H1 (cell line): ENCODE measurements at regions not wholly inside any gene's neighbourhood (a gene's known extent, or its start where the extent isn't known, plus 50 kb on each side); places are given as distances from the start of the nearest gene placed in this dataset.
"Not testable (repeated sequence)": the region's sequence is repeated elsewhere in the genome, so short reads cannot be mapped to it uniquely, and the experiment has no call there.

ENCODE experiments used
- CTCF ChIA-PET: fragments of 300-600 bp; sonication (Branson Sonifier 250); formaldehyde crosslinking; loops from one replicate; lab custom pipeline; 2021; ENCODE audit not compliant: partially characterized antibody; lab: Charles Lee
- POLR2A ChIA-PET: fragments of 300-600 bp; sonication (Branson Sonifier 250); formaldehyde crosslinking; loops from one replicate; lab custom pipeline; 2021; ENCODE audit warnings: inconsistent platforms; ENCODE audit not compliant: partially characterized antibody; lab: Charles Lee
- DNase-seq, 2 experiments: peaks; one replicate each; pipeline versions ENCODE4 v3.0.0 to v3.0.0-alpha.2; 2010 to 2022; ENCODE audit warnings: low spot score in 2 of 2, low read depth in 1 of 2, mixed read lengths in 1 of 2
- FAIRE-seq: peaks from 2 replicates; lab custom pipeline; 2011; peaks lifted over from hg19 to GRCh38; lab: Jason Lieb, UNC
- H2AFZ ChIP-seq: 2 replicates; pipeline ENCODE4 v1.8.1; 2012; ENCODE audit warnings: low read length, inconsistent platforms
- H2AK5ac ChIP-seq: 2 replicates; pipeline ENCODE4 v1.6.1; 2013; ENCODE audit warnings: low read depth, low read length
- H2BK120ac ChIP-seq: replicated peaks from 2 replicates; pipeline ENCODE3; 2013; ENCODE audit warnings: low read depth, low read length, inconsistent platforms
- H2BK12ac ChIP-seq: 2 replicates; pipeline ENCODE4 v1.6.1; 2013; ENCODE audit warnings: low read depth, low read length
- H2BK15ac ChIP-seq: 2 replicates; pipeline ENCODE4 v1.6.1; 2013; ENCODE audit warnings: low read length
- H2BK20ac ChIP-seq: 2 replicates; pipeline ENCODE4 v1.6.1; 2013; ENCODE audit warnings: low read length
- H2BK5ac ChIP-seq: 2 replicates; pipeline ENCODE4 v1.6.1; 2013; ENCODE audit warnings: low read depth, low read length
- H3K14ac ChIP-seq: 2 replicates; pipeline ENCODE4 v1.6.1; 2013; ENCODE audit warnings: inconsistent platforms; ENCODE audit not compliant: insufficient read length
- H3K18ac ChIP-seq: 2 replicates; pipeline ENCODE4 v1.6.1; 2013; ENCODE audit warnings: low read length; ENCODE audit errors: extremely low read depth
- H3K23ac ChIP-seq: 2 replicates; pipeline ENCODE4 v1.6.1; 2013; ENCODE audit warnings: inconsistent platforms; ENCODE audit not compliant: insufficient read length
- H3K23me2 ChIP-seq: 2 replicates; pipeline ENCODE4 v1.6.1; 2013; ENCODE audit warnings: low read depth, low read length
- H3K27ac ChIP-seq: 2 replicates; pipeline ENCODE4 v1.6.1; 2011; ENCODE audit warnings: low read depth, low read length, inconsistent platforms
- H3K27me3 ChIP-seq, 4 experiments: replicated peaks in 1 of 4; 1 replicate in 1 of 4; 2 replicates in 3 of 4; pipeline versions ENCODE4 v1.6.1 to v1.8.1; 2011 to 2013; ENCODE audit warnings: low read length in 3 of 4, mild to moderate bottlenecking in 3 of 4, inconsistent platforms in 2 of 4, mixed read lengths in 2 of 4, moderate library complexity in 1 of 4; ENCODE audit not compliant: control insufficient read depth in 3 of 4, insufficient read depth in 3 of 4; ENCODE audit errors: extremely low read depth in 1 of 4
- H3K36me3 ChIP-seq, 4 experiments: 2 replicates each; pipeline versions ENCODE4 v1.6.1 to v1.8.1; 2011 to 2013; ENCODE audit warnings: mild to moderate bottlenecking in 4 of 4, low read length in 3 of 4, moderate library complexity in 2 of 4, control low read depth in 1 of 4, inconsistent platforms in 1 of 4; ENCODE audit not compliant: insufficient read depth in 4 of 4, control insufficient read depth in 2 of 4
- H3K4ac ChIP-seq: replicated peaks from 2 replicates; pipeline ENCODE3; 2013; ENCODE audit warnings: low read length, low read depth, mixed read lengths, inconsistent platforms; ENCODE audit not compliant: insufficient read length
- H3K4me1 ChIP-seq, 4 experiments: replicated peaks in 1 of 4; 1 replicate in 1 of 4; 2 replicates in 3 of 4; pipeline versions ENCODE4 v1.6.1 to v1.8.1; 2011 to 2013; ENCODE audit warnings: low read length in 3 of 4, inconsistent platforms in 2 of 4, mixed read lengths in 1 of 4; ENCODE audit not compliant: insufficient read depth in 4 of 4, control insufficient read depth in 3 of 4
- H3K4me2 ChIP-seq, 2 experiments: 2 replicates each; pipeline versions ENCODE4 v1.6.1 to v1.8.1; 2011 to 2013; ENCODE audit warnings: low read depth in 2 of 2, low read length in 2 of 2, control low read depth in 1 of 2, inconsistent platforms in 1 of 2, mild to moderate bottlenecking in 1 of 2; ENCODE audit not compliant: insufficient read depth in 1 of 2
- H3K4me3 ChIP-seq, 4 experiments: fragments of 200-600, 300-600 bp in 1 of 4; sonication (generic), shearing (Covaris generic), sonication (Bioruptor Twin) in 1 of 4; 2 replicates each; pipeline versions ENCODE4 v1.5.1 to v1.8.1; 2011 to 2016; ENCODE audit warnings: low read length in 4 of 4, low read depth in 3 of 4, control low read depth in 2 of 4, inconsistent platforms in 2 of 4, mild to moderate bottlenecking in 2 of 4, mixed read lengths in 1 of 4, moderate library complexity in 1 of 4; ENCODE audit not compliant: insufficient read depth in 2 of 4; ENCODE audit errors: extremely low read depth in 1 of 4
- H3K56ac ChIP-seq: replicated peaks from 2 replicates; pipeline ENCODE3; 2013; ENCODE audit warnings: low read depth, mild to moderate bottlenecking, mixed read lengths, low read length, inconsistent platforms; ENCODE audit not compliant: insufficient read length
- H3K79me1 ChIP-seq: 2 replicates; pipeline ENCODE4 v1.6.1; 2013; ENCODE audit warnings: low read depth, low read length, control low read depth
- H3K79me2 ChIP-seq, 2 experiments: 2 replicates each; pipeline versions ENCODE4 v1.6.1 to v1.8.1; 2012 to 2013; ENCODE audit warnings: low read length in 2 of 2, mild to moderate bottlenecking in 2 of 2, inconsistent platforms in 1 of 2; ENCODE audit not compliant: insufficient read depth in 2 of 2, control insufficient read depth in 1 of 2
- H3K9ac ChIP-seq, 4 experiments: replicated peaks in 1 of 4; 1 replicate in 1 of 4; 2 replicates in 3 of 4; pipeline versions ENCODE4 v1.6.1 to v1.8.1; 2011 to 2013; ENCODE audit warnings: low read depth in 3 of 4, low read length in 3 of 4, control low read depth in 2 of 4, mild to moderate bottlenecking in 2 of 4, moderate library complexity in 2 of 4, inconsistent platforms in 1 of 4; ENCODE audit errors: extremely low read depth in 1 of 4
- H3K9me3 ChIP-seq, 2 experiments: 2 replicates each; pipeline versions ENCODE4 v1.6.1 to v1.8.1; 2012 to 2013; ENCODE audit warnings: mild to moderate bottlenecking in 2 of 2, moderate library complexity in 2 of 2, control low read depth in 1 of 2, inconsistent platforms in 1 of 2, low read depth in 1 of 2, low read length in 1 of 2, mixed read lengths in 1 of 2; ENCODE audit not compliant: insufficient read depth in 2 of 2
- H4K20me1 ChIP-seq, 2 experiments: replicated peaks in 1 of 2; 2 replicates each; pipeline versions ENCODE3 to v1.8.1; 2011 to 2013; ENCODE audit warnings: inconsistent platforms in 2 of 2, low read length in 2 of 2, mild to moderate bottlenecking in 1 of 2; ENCODE audit not compliant: insufficient read depth in 2 of 2, control insufficient read depth in 1 of 2
- H4K5ac ChIP-seq: 2 replicates; pipeline ENCODE4 v1.6.1; 2013; ENCODE audit warnings: low read length, low read depth, mixed read lengths, inconsistent platforms; ENCODE audit not compliant: insufficient read length
- H4K8ac ChIP-seq: 2 replicates; pipeline ENCODE4 v1.8.0; 2013; ENCODE audit warnings: mild to moderate bottlenecking, moderate library complexity, low read length, inconsistent platforms; ENCODE audit not compliant: insufficient read depth; ENCODE audit errors: extremely low read depth
- H4K91ac ChIP-seq: replicated peaks from 2 replicates; pipeline ENCODE3; 2013; ENCODE audit warnings: low read length, mixed read lengths, inconsistent platforms; ENCODE audit not compliant: insufficient read length
- WGBS, 2 experiments: shearing (Covaris generic) in 1 of 2; methylation state at CpG; one replicate each; pipeline versions ENCODE4 v1.1.6 to v1.1.7; 2013 to 2015; ENCODE audit warnings: low lambda C conversion rate in 2 of 2, mixed read lengths in 2 of 2, inconsistent platforms in 1 of 2, low coverage in 1 of 2, missing lambda C conversion rate in 1 of 2; ENCODE audit not compliant: insufficient replicate concordance in 2 of 2, insufficient coverage in 1 of 2, insufficient read length in 1 of 2; ENCODE audit errors: extremely low coverage in 1 of 2, missing lambda C conversion rate in 1 of 2; 5-methylcytosine and 5-hydroxymethylcytosine counted together

DNA sequence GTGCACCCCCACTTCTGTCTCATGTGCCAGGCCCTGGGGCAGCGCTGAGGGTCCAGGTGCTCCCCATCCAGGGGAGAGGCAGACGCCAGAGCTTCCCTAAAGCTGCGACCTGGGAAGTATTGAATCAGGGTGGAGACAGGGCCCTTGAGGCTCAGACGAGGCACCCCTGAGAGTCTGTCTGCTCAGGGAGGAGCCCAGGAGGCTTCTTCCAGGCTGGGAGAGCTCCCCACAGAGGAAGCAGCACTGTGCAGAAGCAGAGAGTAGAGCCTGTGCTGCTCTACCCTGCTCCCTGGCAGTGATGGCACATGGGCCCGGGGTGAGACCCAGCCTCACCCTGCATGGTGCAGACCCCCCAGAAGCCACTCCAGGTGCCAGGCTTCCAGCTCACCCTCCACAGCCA is 116.3 kb upstream of the MTLN start:
- H2BK15ac ChIP-seq, H4K5ac ChIP-seq, H3K4me1 ChIP-seq, H3K9me3 ChIP-seq, FAIRE-seq, H3K27me3 ChIP-seq, H3K18ac ChIP-seq, H3K9ac ChIP-seq, CTCF ChIA-PET, H3K79me1 ChIP-seq, H3K14ac ChIP-seq, H3K4me2 ChIP-seq, H4K8ac ChIP-seq, H3K4ac ChIP-seq, H2BK5ac ChIP-seq, H3K23ac ChIP-seq, H3K79me2 ChIP-seq, H2AFZ ChIP-seq, H4K20me1 ChIP-seq, H4K91ac ChIP-seq, DNase-seq, H2BK120ac ChIP-seq, POLR2A ChIA-PET, H2BK12ac ChIP-seq, H3K23me2 ChIP-seq, H3K27ac ChIP-seq, H3K36me3 ChIP-seq, H3K56ac ChIP-seq, H2AK5ac ChIP-seq, H3K4me3 ChIP-seq, H2BK20ac ChIP-seq: not testable (repeated sequence)
- 84% methylated on average over 4 of the region's 5 CpGs; no CpG with 5 or more reads in 1 of the 2 experiments for WGBS, 2 experiments

DNA sequence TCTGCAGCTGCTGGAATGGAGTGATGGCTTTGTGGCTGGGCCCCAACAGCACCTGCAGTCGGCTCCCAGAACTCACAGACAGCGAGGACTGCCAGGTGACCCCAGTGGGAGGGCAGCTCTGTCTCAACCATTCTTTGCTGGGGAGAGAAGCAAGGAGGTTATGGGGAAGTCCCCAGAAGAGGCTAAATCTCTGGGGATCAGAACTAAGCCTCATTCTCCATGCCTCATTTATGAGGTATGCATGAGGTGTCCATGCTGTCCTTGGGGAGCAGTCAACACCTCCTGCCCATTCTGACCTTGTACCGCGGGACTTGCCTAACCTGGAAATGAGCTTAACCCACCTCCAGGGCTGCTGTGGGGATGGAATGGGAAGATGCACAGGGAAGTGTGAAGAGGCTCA is 111.5 kb upstream of the MTLN start:
- H2BK120ac ChIP-seq, H3K79me1 ChIP-seq, H3K9me3 ChIP-seq, H2BK15ac ChIP-seq, H3K27me3 ChIP-seq, H3K18ac ChIP-seq, H2AFZ ChIP-seq, H3K36me3 ChIP-seq, H3K4me3 ChIP-seq, H3K27ac ChIP-seq, H3K9ac ChIP-seq, DNase-seq, H2AK5ac ChIP-seq, H3K23ac ChIP-seq, H4K5ac ChIP-seq, POLR2A ChIA-PET, H3K4me2 ChIP-seq, H4K8ac ChIP-seq, H2BK5ac ChIP-seq, FAIRE-seq, H4K91ac ChIP-seq, H3K23me2 ChIP-seq, H2BK12ac ChIP-seq, H2BK20ac ChIP-seq, CTCF ChIA-PET, H4K20me1 ChIP-seq, H3K79me2 ChIP-seq, H3K4me1 ChIP-seq, H3K4ac ChIP-seq, H3K56ac ChIP-seq, H3K14ac ChIP-seq: not testable (repeated sequence)
- WGBS, 2 experiments, result no CpG with 5 or more reads among the region's 4 CpGs
